HepG2 (cell line): ENCODE measurements at regions not wholly inside any gene's neighbourhood (a gene's known extent, or its start where the extent isn't known, plus 50 kb on each side); places are given as distances from the start of the nearest gene placed in this dataset.

Experiments used
- AHDC1 ChIP-seq: sonication (generic); formaldehyde crosslinking; IDR thresholded peaks from 2 replicates; pipeline ENCODE4 v1.5.1; 2020; ENCODE audit warnings: mild to moderate bottlenecking, missing genetic modification reagents, borderline replicate concordance
- BORCS8-MEF2B ChIP-seq: sonication (generic); formaldehyde crosslinking; IDR thresholded peaks from 2 replicates; pipeline ENCODE4 v1.8.0; 2022; ENCODE audit warnings: mild to moderate bottlenecking, missing genetic modification reagents
- BRCA1 ChIP-seq: sonication (generic); formaldehyde crosslinking; IDR thresholded peaks from 2 replicates; pipeline ENCODE4 v1.4.0; 2020; ENCODE audit warnings: missing genetic modification reagents
- CBX5 ChIP-seq: sonication (generic); formaldehyde crosslinking; IDR thresholded peaks from 2 replicates; pipeline ENCODE4 v1.4.0; 2020; ENCODE audit warnings: missing genetic modification reagents, borderline replicate concordance
- HES4 ChIP-seq: sonication (generic); formaldehyde crosslinking; IDR thresholded peaks from 2 replicates; pipeline ENCODE4 v1.9.0; 2021; ENCODE audit warnings: mild to moderate bottlenecking, missing genetic modification reagents, borderline replicate concordance
- HIC2 ChIP-seq: sonication (generic); formaldehyde crosslinking; IDR thresholded peaks from 2 replicates; pipeline ENCODE4 v1.9.0; 2022; ENCODE audit warnings: low read depth, missing genetic modification reagents
- HNRNPL ChIP-seq: fragments of 200-400 bp; formaldehyde crosslinking; IDR thresholded peaks from 2 replicates; pipeline ENCODE4 v1.6.1; 2017; ENCODE audit warnings: mild to moderate bottlenecking, low read depth, low read length
- ZNF124 ChIP-seq: sonication (generic); formaldehyde crosslinking; IDR thresholded peaks from 2 replicates; pipeline ENCODE4 v1.4.0; 2020; ENCODE audit warnings: missing genetic modification reagents
- ZNF296 ChIP-seq: sonication (generic); formaldehyde crosslinking; conservative IDR thresholded peaks from 2 replicates; pipeline ENCODE4 v1.5.0; 2020; ENCODE audit warnings: mild to moderate bottlenecking, missing genetic modification reagents
- ZNF3 ChIP-seq: IDR thresholded peaks from 2 replicates; pipeline ENCODE4 v1.7.0; 2017; ENCODE audit warnings: inconsistent platforms
- ZNF350 ChIP-seq: sonication (generic); formaldehyde crosslinking; IDR thresholded peaks from 2 replicates; pipeline ENCODE4 v1.4.0; 2020; ENCODE audit warnings: mild to moderate bottlenecking, low read depth, missing genetic modification reagents, borderline replicate concordance
- ZNF552 ChIP-seq: sonication (generic); formaldehyde crosslinking; IDR thresholded peaks from 2 replicates; pipeline ENCODE4 v1.9.0; 2022; ENCODE audit warnings: missing genetic modification reagents, mild to moderate bottlenecking, borderline replicate concordance
- ZNF577 ChIP-seq: sonication (generic); formaldehyde crosslinking; IDR thresholded peaks from 2 replicates; pipeline ENCODE4 v1.4.0; 2020; ENCODE audit warnings: mild to moderate bottlenecking, low read depth, missing genetic modification reagents, borderline replicate concordance
- ZNF891 ChIP-seq: sonication (generic); formaldehyde crosslinking; IDR thresholded peaks from 2 replicates; pipeline ENCODE4 v1.5.0; 2020; ENCODE audit warnings: mild to moderate bottlenecking, missing genetic modification reagents
- TF ChIP-seq, protein P1 (sequence below): sonication (generic); formaldehyde crosslinking; IDR thresholded peaks from 2 replicates; pipeline ENCODE4 v1.4.0; 2020; ENCODE audit warnings: mild to moderate bottlenecking, missing genetic modification reagents
- TF ChIP-seq, protein P2 (sequence below): sonication (generic); formaldehyde crosslinking; IDR thresholded peaks from 2 replicates; pipeline ENCODE4 v1.9.0; 2021; ENCODE audit warnings: missing genetic modification reagents, borderline replicate concordance

DNA sequence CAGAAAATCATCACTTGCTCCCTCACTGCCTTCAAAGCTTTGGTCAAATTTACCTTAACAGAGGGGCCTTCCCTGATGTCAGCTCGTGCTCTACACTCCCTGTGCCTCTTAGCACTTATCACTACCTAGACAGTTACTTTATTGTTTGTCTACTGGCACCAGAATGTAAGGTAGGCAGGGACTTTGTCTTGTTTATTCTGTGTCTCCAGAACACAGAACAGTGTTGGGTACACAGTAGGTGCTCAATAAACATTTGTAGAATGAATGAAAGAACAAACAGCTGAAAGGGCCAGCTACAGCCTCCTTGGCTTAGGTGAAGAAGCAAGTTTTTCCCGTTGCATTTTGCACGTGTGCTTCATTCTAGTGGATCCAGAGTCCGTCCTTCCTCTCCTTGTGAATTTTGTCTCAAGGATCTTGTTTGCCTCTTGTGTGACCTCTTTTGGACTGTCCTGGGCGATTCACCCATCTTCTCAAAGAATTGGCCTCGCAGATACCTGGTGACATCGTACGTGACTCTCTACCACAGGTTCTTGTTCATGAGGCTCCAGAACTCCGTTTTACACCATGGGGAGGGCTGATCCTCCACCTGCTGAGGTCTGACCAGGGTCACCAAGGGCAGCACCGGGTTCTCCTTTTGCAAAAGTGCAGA is 84.2 kb upstream of the ARMC2 start (continued):
- peak; percentile 78; the same call in 1 of the 2 replicates for TF ChIP-seq AHDC1 (CRISPR knock-in tag)
- peak; percentile 82; the same call in 1 of the 2 replicates for TF ChIP-seq BRCA1 (CRISPR knock-in tag)
- TF ChIP-seq ZNF891 (CRISPR knock-in tag) = no peak
- no peak for TF ChIP-seq ZNF552 (CRISPR knock-in tag)
- TF ChIP-seq CBX5 = 0 out of 2 replicates have a peak, but pooled peaks have one; percentile 40
- no peak for TF ChIP-seq ZNF577 (CRISPR knock-in tag)
- no peak for TF ChIP-seq HNRNPL
- TF ChIP-seq ZNF3 (CRISPR knock-in tag) = peak; percentile 98
- peak; percentile 14; the same call in 1 of the 2 replicates for TF ChIP-seq ZNF350 (CRISPR knock-in tag)
- peak; percentile 22; the same call in 1 of the 2 replicates for TF ChIP-seq BORCS8-MEF2B (CRISPR knock-in tag)
- peak; percentile 23; the same call in 1 of the 2 replicates for TF ChIP-seq HIC2
- TF ChIP-seq ZNF296 = no peak
- no peak for TF ChIP-seq HES4
- no peak for TF ChIP-seq ZNF124 (CRISPR knock-in tag)
- TF ChIP-seq, protein P1, sequence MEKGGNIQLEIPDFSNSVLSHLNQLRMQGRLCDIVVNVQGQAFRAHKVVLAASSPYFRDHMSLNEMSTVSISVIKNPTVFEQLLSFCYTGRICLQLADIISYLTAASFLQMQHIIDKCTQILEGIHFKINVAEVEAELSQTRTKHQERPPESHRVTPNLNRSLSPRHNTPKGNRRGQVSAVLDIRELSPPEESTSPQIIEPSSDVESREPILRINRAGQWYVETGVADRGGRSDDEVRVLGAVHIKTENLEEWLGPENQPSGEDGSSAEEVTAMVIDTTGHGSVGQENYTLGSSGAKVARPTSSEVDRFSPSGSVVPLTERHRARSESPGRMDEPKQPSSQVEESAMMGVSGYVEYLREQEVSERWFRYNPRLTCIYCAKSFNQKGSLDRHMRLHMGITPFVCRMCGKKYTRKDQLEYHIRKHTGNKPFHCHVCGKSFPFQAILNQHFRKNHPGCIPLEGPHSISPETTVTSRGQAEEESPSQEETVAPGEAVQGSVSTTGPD (CRISPR knock-in tag) = peak; percentile 82; the same call in 1 of the 2 replicates
- TF ChIP-seq, protein P2, sequence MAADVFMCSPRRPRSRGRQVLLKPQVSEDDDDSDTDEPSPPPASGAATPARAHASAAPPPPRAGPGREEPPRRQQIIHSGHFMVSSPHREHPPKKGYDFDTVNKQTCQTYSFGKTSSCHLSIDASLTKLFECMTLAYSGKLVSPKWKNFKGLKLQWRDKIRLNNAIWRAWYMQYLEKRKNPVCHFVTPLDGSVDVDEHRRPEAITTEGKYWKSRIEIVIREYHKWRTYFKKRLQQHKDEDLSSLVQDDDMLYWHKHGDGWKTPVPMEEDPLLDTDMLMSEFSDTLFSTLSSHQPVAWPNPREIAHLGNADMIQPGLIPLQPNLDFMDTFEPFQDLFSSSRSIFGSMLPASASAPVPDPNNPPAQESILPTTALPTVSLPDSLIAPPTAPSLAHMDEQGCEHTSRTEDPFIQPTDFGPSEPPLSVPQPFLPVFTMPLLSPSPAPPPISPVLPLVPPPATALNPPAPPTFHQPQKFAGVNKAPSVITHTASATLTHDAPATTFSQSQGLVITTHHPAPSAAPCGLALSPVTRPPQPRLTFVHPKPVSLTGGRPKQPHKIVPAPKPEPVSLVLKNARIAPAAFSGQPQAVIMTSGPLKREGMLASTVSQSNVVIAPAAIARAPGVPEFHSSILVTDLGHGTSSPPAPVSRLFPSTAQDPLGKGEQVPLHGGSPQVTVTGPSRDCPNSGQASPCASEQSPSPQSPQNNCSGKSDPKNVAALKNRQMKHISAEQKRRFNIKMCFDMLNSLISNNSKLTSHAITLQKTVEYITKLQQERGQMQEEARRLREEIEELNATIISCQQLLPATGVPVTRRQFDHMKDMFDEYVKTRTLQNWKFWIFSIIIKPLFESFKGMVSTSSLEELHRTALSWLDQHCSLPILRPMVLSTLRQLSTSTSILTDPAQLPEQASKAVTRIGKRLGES (CRISPR knock-in tag) = no peak
